Embryonic facial prominence (tissue), 1 donor: ENCODE measurements at regions not wholly inside any gene's neighbourhood (a gene's known extent, or its start where the extent isn't known, plus 50 kb on each side); places are given as distances from the start of the nearest gene placed in this dataset.
"Not testable (repeated sequence)": the region's sequence is repeated elsewhere in the genome, so short reads cannot be mapped to it uniquely, and the experiment has no call there.

Source experiments
- DNase-seq: peaks from one replicate; pipeline ENCODE4 v3.0.0-alpha.2; 2016; ENCODE audit errors: extremely low spot score

DNA sequence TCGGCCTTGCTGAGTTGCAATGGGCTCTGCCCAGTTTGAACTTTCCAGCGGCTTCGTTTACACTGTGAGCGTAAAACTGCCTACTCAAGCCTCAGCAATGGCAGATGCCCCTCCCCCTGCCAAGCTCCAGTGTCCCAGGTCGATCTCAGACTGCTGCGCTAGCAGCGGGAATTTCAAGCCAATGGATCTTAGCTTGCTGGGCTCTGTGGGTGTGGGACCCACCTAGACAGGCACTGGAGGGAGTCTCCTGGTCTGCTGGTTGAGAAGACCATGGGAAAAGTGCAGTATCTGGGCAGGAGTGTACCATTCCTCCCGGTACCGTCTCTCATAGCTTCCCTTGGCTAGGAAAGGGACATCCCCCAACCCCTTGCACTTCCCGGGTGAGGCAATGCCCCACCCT lies 88.2 kb downstream of the KLHL28 start:
- no peak for DNase-seq

DNA sequence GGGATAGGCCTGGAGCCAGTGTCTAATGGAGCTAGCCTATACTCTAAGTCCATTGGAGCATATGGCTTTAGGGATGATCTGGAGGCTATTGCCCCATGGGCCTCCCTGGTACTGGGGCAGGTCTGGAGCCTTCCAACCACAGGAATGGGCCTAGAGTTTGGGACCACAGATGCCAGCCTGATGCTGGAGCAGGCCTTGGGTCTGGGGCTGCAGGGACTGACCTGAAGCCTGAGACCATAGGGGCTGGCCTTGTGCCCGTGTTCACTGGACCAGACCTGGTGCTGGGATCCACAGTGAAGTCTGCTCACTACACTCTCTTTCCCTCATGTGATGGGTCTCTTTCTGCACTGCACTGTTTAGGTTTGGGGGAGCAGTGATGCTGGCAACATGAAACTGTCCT lies 95.0 kb downstream of the KLHL28 start:
- no peak for DNase-seq

DNA sequence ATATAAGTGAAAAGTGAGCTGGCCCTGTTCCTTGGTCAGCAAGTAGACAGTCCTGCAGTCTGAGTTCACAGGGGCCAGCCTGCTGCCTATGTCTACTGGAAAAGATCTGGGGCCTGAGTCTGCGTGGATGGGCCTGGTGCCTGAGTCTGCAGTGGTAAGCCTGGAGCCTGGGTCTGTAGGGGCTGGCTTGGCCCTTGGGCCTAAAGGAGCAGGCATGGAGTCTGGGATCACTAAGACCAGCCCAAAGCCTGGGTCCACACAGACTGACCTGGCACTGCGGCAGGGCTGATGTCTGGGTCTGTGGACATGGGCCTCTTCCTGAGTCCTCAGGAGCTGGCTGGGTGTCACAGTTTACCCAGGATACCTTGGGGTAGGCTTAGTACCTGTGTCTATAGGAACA lies 95.4 kb downstream of the KLHL28 start:
- no peak for DNase-seq

DNA sequence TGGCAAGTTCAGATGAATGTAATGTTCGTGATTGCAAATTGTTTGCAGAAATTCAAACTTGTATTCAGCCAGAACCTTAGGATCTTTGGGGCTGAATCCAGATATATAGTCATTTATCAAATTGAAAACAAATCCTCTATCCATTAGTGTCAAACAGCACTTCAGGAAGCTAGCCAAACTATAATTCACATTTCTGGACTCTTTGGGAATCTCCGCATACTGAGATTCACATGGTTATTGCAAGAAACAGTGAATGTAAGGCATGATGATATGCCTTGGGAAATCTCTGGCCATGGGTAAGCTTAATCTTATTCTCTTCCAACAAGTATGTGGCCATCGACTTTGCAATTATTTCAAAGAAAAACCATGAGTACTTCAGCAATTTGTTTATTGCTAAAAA lies 98.5 kb downstream of the KLHL28 start:
- no peak for DNase-seq

GRCh38 chr14:44854114-44854513 lies 107.6 kb downstream of the KLHL28 start:
- no peak for DNase-seq

- DNase-seq: no peak
Measured at GRCh38 chr14:44847526-44848309, 114.0 kb downstream of the KLHL28 start.

GRCh38 chr14:44846232-44846824 lies 115.4 kb downstream of the KLHL28 start:
- peak; percentile 16 for DNase-seq

DNA sequence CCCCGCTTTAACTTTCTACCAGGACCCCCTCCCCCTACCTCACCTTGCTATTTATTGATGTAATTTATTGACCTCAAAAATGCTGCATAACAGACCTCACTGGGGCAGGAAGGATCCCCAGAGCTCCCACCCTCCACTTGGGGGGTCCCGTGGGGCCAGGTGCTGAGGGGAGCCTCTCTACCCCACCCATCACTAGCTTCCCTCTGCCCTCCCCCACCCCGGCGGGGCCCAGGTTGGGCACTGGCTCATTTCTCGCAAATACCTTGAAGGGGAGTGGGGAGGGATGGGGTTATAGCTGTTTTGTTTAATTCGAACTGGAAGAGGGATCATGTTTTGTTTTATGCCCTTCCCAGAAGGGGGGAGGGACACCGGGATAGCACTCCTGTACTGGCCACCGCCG lies 125.8 kb downstream of the KLHL28 start:
- not testable (repeated sequence) for DNase-seq

- no peak for DNase-seq
Measured at GRCh38 chr14:44833376-44834060, 128.2 kb downstream of the KLHL28 start.

- no peak for DNase-seq
Measured at GRCh38 chr14:44830371-44830770, 131.4 kb downstream of the KLHL28 start.

- no peak for DNase-seq
Measured at GRCh38 chr14:44829021-44829420, 132.7 kb downstream of the KLHL28 start.

- no peak for DNase-seq
Measured at GRCh38 chr14:44828023-44828422, 133.7 kb downstream of the KLHL28 start.

DNA sequence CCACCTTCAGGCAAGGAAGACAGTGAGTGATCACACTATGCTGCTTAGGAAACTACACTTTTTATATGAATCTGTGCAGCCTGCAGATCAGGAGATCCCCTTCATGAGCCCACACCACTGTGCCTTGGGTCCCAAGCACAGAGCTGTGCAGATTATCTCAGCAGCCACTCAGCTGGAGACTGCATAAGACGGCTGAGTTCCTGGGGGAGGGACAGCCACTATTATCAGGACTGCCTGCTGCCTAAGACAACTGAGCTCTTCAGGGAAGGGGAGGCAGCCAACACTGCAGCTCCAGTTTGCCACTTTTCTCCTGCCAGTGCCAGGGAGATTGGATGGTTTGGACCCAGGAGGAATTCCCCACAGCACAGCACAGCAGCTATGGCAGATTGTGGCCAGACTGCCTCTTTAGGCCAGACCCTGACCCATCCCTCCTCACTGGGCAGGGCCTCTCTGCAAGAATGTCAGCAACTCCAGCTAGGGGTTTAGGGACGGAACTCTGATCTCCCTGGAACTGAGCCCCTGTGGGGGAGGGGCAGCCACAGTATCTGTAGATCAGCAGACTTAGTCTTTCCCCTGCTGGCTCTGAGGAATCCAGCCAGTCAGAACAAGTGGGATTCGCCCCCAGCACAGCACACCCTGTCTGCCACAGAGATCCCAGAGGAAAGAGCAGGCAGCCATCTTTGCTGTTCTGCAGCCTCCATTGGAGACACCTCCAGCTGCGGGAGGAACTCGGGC lies 141.3 kb downstream of the KLHL28 start:
- DNase-seq: no peak

DNA sequence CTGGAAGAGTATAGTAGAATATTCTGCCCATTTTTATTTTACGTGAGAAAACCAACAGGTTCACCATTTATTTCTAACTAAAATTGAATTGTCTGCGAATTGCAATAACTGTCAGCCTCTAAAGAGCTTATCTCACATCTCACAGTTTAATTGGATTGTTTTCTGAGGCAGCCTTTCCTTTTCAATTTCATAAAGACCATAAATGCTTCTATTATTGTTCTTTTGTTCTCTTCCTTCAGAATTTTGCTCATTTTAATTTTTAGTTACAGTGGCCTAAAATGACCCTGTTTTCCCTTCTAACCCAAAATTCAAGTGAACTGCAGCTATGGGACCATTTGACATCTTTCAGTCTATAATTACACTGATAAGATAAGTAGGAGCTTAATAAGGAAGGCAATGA lies 147.6 kb downstream of the KLHL28 start:
- no peak for DNase-seq

GRCh38 chr14:44812672-44813071 lies 149.1 kb downstream of the KLHL28 start:
- DNase-seq: no peak

DNA sequence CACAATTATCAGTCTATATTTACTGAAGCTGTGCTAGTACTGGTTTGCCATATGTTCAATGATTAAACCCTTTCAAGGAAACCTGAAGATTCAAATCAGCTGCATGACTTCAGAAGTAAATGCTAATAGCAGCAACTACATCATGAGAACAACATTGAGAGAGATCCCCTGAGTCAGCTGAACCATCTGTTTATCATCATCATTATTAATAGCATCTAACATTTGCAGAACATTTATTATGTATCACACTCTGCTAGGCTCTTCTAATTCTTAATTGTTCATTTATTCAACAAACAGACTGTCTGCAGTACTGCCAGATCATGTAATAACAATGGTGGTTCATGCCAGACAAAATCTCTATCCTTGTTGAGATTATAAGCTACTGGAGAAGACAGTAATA lies 157.4 kb downstream of the KLHL28 start:
- DNase-seq: no peak

GRCh38 chr14:44803239-44803905 lies 158.4 kb downstream of the KLHL28 start:
- DNase-seq: no peak

GRCh38 chr14:44798386-44799242 lies 163.1 kb downstream of the KLHL28 start:
- no peak for DNase-seq

DNA sequence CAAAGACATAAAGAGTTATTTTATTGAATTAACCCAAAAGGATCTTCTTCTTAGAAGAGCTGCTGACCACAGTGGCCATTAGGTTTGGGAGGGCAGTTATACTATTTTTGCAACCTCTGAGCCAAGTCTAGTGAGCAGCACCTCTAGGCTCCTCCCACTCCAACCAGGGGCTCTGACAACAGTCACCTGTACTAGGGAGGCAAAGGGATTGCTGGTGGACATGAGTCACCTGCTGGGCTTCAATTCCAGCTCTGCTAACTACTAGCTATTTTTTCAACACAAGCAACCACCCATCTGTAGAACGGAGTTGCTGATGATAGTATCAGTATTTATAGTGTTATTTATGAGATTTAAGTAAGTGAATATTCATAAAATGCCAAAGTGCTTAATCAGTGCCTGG lies 166.0 kb downstream of the KLHL28 start:
- no peak for DNase-seq

DNA sequence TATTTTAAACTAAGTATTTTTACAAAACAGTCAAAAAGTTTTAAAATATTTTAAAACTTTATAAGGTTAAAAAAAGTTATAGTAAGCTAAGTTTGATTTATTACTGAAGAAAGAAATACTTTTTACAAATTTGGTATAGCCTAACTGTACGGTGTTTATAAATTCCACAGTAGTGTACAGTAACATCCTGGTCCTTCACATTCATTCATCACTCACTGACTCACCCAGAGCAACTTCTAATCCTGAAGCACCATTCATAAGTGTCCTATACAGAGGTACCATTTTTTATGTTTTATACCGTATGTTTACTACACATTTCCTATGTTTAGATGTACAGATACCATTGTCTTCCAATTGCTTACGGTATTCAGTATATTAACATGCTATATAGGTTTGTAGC lies 170.0 kb downstream of the KLHL28 start:
- DNase-seq: no peak

- no peak for DNase-seq
Measured at GRCh38 chr14:44788612-44789011, 173.1 kb downstream of the KLHL28 start.
